Stimulated activated CD4-positive, alpha-beta T cell treated with anti-CD3 and anti-CD28 coated beads, Interleukin-1b, Interleukin-23, amount 100 ng/mL, for 1 hour (primary cell): ENCODE measurements at regions not wholly inside any gene's neighbourhood (a gene's known extent, or its start where the extent isn't known, plus 50 kb on each side); places are given as distances from the start of the nearest gene placed in this dataset.
"Not testable (repeated sequence)": the region's sequence is repeated elsewhere in the genome, so short reads cannot be mapped to it uniquely, and the experiment has no call there.

ENCODE experiments used
- DNase-seq, 2 donors: peaks; one replicate each; pipeline ENCODE4 v3.0.0-alpha.2; 2020; ENCODE audit warnings: low read depth in 2 of 2

DNA sequence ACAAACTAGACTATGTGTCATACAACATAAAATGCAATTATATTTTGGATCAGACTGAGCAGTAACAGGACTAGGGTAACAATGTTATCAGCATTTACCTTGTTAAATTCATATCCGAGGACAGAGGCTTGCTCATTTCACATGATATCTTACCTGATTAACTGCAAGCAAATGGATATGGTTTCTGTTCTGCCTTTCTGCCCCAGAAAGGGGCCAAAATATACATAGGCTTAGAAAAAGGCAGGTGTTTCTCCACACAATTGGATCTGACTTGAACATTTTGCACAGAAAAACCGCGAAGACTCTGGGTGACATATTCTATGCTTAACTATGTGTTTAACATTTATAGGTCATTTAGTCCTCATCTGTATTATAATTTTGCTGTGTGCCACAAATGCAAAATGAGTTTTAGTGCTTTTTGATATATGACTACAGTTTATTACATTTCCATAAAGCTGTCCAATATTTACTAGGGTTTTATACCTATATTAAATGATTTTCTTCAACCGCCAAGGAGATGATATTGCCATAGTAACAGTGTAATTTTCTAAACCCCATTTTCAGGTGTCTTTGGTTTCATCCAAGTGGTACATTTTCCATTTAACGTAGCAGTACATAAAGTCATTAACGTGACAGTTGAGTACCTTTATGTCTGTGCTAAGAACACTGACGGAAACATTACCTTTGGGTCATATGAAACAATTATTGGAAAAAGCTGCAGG, 249.3 kb upstream of the KRR1 start:
- no peak for DNase-seq

GRCh38 chr12:75759842-75760572, 248.6 kb upstream of the KRR1 start:
- DNase-seq: no peak

- DNase-seq: no peak
Observed at GRCh38 chr12:75759196-75759595, 247.8 kb upstream of the KRR1 start.

DNA sequence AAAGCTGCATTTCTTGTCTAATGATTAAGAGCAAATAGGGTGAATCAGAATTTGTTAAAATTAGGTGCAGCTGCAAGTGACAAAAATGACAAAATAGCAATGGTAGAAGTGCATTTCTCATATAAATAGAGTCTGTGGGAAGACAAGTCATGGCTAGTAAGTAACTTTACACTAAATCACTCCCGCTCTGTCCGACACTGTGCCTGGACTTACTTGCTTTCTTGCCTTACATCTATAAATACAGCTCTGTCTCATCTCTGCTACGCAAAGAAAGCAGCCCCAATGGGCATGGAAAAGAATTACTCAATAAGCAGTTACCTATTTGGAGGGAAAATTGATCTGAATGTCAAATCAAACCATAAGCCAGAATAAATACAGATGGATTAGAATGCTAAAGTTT, 245.4 kb upstream of the KRR1 start:
- DNase-seq: no peak

GRCh38 chr12:75756111-75756510, 244.7 kb upstream of the KRR1 start:
- no peak for DNase-seq

- DNase-seq: no peak
Observed at GRCh38 chr12:75754698-75755097, 243.3 kb upstream of the KRR1 start.

DNA sequence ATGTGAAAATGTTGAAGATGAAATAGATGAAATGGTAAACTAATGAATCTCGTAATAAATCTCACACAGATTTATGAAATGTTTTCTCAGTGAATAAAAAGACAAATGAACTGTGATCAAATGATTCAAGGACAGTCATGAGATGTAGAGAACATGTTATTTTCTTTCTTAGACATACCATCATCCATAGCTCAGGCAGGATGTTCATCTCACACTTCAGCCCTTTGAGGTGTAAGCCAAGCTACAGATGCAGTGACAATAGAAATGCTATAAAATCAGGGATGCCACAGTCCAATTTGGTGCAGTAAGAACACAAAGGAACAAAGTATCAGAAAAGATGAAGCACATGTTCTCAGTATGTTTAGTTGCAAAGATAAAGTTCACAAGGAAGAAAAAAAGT, 242.7 kb upstream of the KRR1 start:
- DNase-seq: no peak

- no peak for DNase-seq
Observed at GRCh38 chr12:75751769-75752471, 240.5 kb upstream of the KRR1 start.

GRCh38 chr12:75750716-75751306, 239.4 kb upstream of the KRR1 start:
- no peak for DNase-seq

- DNase-seq: not testable (repeated sequence)
Observed at GRCh38 chr12:75748990-75749389, 237.6 kb upstream of the KRR1 start.

DNA sequence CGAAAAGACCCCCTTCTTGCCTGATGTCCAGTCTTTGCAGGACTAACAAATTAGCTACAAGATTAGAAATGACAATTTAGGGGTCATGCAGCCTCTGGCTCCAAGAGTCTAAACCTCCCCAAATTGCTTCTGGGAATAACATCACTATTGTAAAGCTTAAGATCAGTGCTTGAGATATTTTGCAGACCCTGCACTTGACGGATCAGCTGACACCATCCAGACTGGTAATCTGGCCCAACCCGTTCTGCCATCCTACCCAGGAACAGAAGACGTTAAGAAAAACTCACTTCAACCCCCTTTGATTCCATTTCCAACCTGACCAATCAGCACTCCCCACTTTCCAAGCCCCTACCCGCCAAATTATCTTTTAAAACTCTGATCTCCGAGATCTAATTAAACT, 236.7 kb upstream of the KRR1 start:
- DNase-seq: no peak

GRCh38 chr12:75747572-75748021, 236.2 kb upstream of the KRR1 start:
- DNase-seq: no peak

GRCh38 chr12:75746621-75747020, 235.2 kb upstream of the KRR1 start:
- DNase-seq: no peak

- no peak for DNase-seq
Observed at GRCh38 chr12:75744607-75745256, 233.3 kb upstream of the KRR1 start.

DNA sequence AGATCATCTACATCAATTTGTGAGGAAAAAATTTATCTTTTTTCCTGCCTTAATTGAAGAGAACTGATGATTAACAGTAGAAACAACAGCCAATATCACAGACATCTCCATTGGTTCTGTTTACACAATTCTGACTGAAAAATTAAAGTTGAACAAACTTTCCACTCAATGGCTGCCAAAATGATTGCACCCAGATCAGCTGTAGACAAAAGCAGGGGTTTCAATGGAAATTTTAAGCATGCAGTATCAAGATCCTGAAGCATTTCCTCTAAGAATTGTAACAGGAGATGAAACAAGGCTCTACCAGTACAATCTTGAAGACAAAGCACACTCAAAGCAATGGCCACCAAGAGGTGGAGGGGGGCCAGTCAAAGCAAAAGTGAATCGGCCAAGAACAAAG, 231.6 kb upstream of the KRR1 start:
- DNase-seq: no peak

GRCh38 chr12:75742048-75742447, 230.6 kb upstream of the KRR1 start:
- DNase-seq: no peak

DNA sequence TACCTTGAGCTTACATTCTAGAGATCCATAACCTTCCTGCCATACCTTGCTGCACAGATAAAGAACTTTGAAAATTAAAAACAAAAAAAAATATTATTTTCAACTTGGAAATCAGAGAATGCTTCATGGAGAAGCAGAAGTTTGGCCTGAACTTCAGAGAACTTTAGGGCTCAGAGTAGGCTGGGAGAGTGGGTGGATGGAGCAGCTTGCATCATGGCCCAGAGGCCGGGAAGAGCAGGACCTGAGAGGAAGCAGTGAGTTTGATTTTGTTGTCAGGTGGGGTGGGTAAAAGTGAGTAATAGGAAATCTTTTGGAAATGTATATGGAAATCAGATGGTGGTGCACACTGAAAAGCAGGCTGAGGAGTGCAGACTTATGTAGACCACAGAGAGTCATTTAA, 228.5 kb upstream of the KRR1 start:
- DNase-seq: no peak

DNA sequence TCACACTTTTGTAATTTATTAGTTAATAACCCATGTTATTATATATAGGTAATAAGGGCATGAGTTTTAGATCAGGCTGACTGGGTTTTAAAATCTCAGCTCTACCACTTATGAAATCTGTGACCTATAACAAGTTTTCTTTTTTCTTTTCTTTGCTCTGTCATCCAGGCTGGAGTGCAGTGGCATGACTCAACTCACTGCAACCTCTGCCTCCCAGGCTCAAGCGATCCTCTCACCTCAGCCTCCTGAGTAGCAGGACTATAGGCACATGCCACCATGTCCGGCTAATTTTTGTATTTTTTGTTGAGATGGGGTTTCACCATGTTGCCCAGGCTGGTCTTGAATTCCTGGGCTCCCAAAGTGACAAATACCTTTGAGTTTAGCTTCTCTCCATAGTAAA, 227.7 kb upstream of the KRR1 start:
- DNase-seq: not testable (repeated sequence)

- DNase-seq: no peak
Observed at GRCh38 chr12:75738486-75738885, 227.1 kb upstream of the KRR1 start.

- DNase-seq: no peak
Observed at GRCh38 chr12:75735853-75736252, 224.4 kb upstream of the KRR1 start.

DNA sequence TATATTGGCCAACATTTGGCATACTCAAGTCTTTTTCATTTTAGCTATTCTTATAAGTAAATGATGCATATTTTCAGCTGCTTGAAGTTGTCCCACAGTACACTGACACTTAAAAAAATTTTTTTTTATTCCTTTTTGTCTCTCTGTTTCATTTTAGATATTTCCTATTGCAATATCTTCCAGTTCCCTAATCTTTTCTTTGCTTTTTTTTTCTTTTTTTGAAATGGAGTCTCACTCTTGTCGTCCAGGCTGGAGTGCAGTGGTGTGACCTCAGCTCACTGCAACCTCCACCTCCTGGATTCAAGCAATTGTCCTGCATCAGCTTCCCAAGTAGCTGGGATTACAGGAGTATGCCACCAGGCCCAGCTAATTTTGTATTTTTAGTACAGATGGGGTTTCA, 217.4 kb upstream of the KRR1 start:
- DNase-seq: no peak

DNA sequence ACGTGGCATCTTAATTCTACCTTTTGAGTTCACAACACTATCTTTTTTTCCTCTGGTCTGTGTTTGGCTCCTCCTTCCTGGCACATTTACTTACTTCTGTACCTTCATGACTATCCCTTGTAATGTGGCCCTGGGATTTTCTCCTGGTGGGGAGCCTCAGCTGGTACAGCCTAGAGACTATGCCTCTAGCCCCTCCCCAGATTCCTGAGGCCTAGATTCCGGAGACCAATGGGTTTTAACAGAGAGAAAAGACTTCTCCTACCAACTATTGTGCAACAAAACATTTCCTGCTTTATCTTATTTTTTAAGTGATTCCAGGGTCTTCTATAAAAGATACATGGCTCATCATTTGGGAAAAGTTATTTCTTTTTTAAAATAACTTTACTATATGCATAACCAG, 216.2 kb upstream of the KRR1 start:
- DNase-seq: no peak
